ENCODE measurements at regions not wholly inside any gene's neighbourhood (a gene's known extent, or its start where the extent isn't known, plus 50 kb on each side); places are given as distances from the start of the nearest gene placed in this dataset.

GRCh38 chr14:22036541-22037239 lies 363.1 kb upstream of the OR4E1 start:
- DNase-seq (ENCODE audit: low spot score): no peak

- DNase-seq (ENCODE audit: low spot score): no peak
These were observed 352.9 kb upstream of the OR4E1 start for GRCh38 chr14:22026527-22026926.

GRCh38 chr14:22025879-22026278 lies 352.3 kb upstream of the OR4E1 start:
- DNase-seq (ENCODE audit: low spot score): no peak

- DNase-seq (ENCODE audit: low spot score): no peak
These were observed 350.5 kb upstream of the OR4E1 start for GRCh38 chr14:22024137-22024536.

- no peak for DNase-seq (ENCODE audit: low spot score)
These were observed 345.3 kb upstream of the OR4E1 start for GRCh38 chr14:22018890-22019289.

GRCh38 chr14:22012452-22012851 lies 338.8 kb upstream of the OR4E1 start:
- DNase-seq (ENCODE audit: low spot score): no peak

GRCh38 chr14:22011253-22011642 lies 337.6 kb upstream of the OR4E1 start:
- DNase-seq (ENCODE audit: low spot score): no peak

GRCh38 chr14:22010545-22011252 lies 337.1 kb upstream of the OR4E1 start:
- no peak for DNase-seq (ENCODE audit: low spot score)

GRCh38 chr14:22008766-22009165 lies 335.1 kb upstream of the OR4E1 start:
- no peak for DNase-seq (ENCODE audit: low spot score)

- no peak for DNase-seq (ENCODE audit: low spot score)
These were observed 334.3 kb upstream of the OR4E1 start for GRCh38 chr14:22007784-22008412.

GRCh38 chr14:22007363-22007762 lies 333.7 kb upstream of the OR4E1 start:
- no peak for DNase-seq (ENCODE audit: low spot score)

GRCh38 chr14:22003461-22003860 lies 329.8 kb upstream of the OR4E1 start:
- no peak for DNase-seq (ENCODE audit: low spot score)

- no peak for DNase-seq (ENCODE audit: low spot score)
These were observed 329.3 kb upstream of the OR4E1 start for GRCh38 chr14:22002860-22003284.

- DNase-seq (ENCODE audit: low spot score): no peak
These were observed 325.8 kb upstream of the OR4E1 start for GRCh38 chr14:21999402-21999801.

GRCh38 chr14:21997300-21997699 lies 323.7 kb upstream of the OR4E1 start:
- DNase-seq (ENCODE audit: low spot score): no peak

- DNase-seq (ENCODE audit: low spot score): no peak
These were observed 321.7 kb upstream of the OR4E1 start for GRCh38 chr14:21995332-21995731.

- no peak for DNase-seq (ENCODE audit: low spot score)
These were observed 320.2 kb upstream of the OR4E1 start for GRCh38 chr14:21993837-21994236.

GRCh38 chr14:21993070-21993469 lies 319.5 kb upstream of the OR4E1 start:
- no peak for DNase-seq (ENCODE audit: low spot score)

- DNase-seq (ENCODE audit: low spot score): no peak
These were observed 317.5 kb upstream of the OR4E1 start for GRCh38 chr14:21991130-21991529.

GRCh38 chr14:21990116-21990515 lies 316.5 kb upstream of the OR4E1 start:
- DNase-seq (ENCODE audit: low spot score): no peak

- DNase-seq (ENCODE audit: low spot score): no peak
These were observed 315.5 kb upstream of the OR4E1 start for GRCh38 chr14:21989090-21989489.

- DNase-seq (ENCODE audit: low spot score): no peak
These were observed 314.8 kb upstream of the OR4E1 start for GRCh38 chr14:21988413-21988812.

- DNase-seq (ENCODE audit: low spot score): no peak
These were observed 314.3 kb upstream of the OR4E1 start for GRCh38 chr14:21987937-21988336.

All from AG20443 (cell line).